ENCODE measurements at regions not wholly inside any gene's neighbourhood (a gene's known extent, or its start where the extent isn't known, plus 50 kb on each side); places are given as distances from the start of the nearest gene placed in this dataset.
"Not testable (repeated sequence)": the region's sequence is repeated elsewhere in the genome, so short reads cannot be mapped to it uniquely, and the experiment has no call there.

GRCh38 chr13:90258129-90258528, 1089.4 kb upstream of the MIR17HG start:
- Histone ChIP-seq H3K36me3 (no peaks in the 10 kb centered on the region), H3K4me3 (no peak overlapping the region), H3K27ac (no peak overlapping the region), H3K9me3 (no peaks in the 10 kb centered on the region), H3K27me3 (no peaks in the 10 kb centered on the region), H3K4me1 (no peaks in the 10 kb centered on the region)
- intact Hi-C loops (cut with DNase I), result no loop called here
- 100% methylated on average over 1 of the region's 1 CpG for WGBS (ENCODE audit: insufficient coverage, low coverage, low lambda C conversion rate, missing lambda C conversion rate)
- DNase-seq, result no peak
- no peak for TF ChIP-seq CTCF (IDR thresholded peaks at IDR 0.05)
- ATAC-seq, result no peak

- Histone ChIP-seq H3K4me3 (no peak overlapping the region), H3K9me3 (no peaks in the 10 kb centered on the region), H3K4me1 (no peaks in the 10 kb centered on the region), H3K27ac (no peak overlapping the region), H3K36me3 (no peaks in the 10 kb centered on the region), H3K27me3 (no peaks in the 10 kb centered on the region)
- intact Hi-C loops (cut with DNase I), result no loop called here
- DNase-seq (no peak), ATAC-seq (no peak)
- no peak for TF ChIP-seq POLR2A (IDR thresholded peaks at IDR 0.05)
- TF ChIP-seq CTCF (IDR thresholded peaks at IDR 0.05), result no peak
These were observed 1086.1 kb upstream of the MIR17HG start for GRCh38 chr13:90261343-90261742.

GRCh38 chr13:90270226-90270625, 1077.3 kb upstream of the MIR17HG start:
- no peak overlapping the region for H3K27ac ChIP-seq
- DNase-seq (no peak), ATAC-seq (no peak)
- no peak overlapping the region for H3K4me3 ChIP-seq
- 66% methylated on average over 2 of the region's 2 CpGs for WGBS (ENCODE audit: insufficient coverage, low coverage, low lambda C conversion rate, missing lambda C conversion rate)
- no peaks in the 10 kb centered on the region for H3K27me3 ChIP-seq
- TF ChIP-seq POLR2A (IDR thresholded peaks at IDR 0.05) (no peak), CTCF (IDR thresholded peaks at IDR 0.05) (no peak)
- H3K9me3 ChIP-seq, result no peaks in the 10 kb centered on the region
- no peaks in the 10 kb centered on the region for H3K4me1 ChIP-seq
- no peaks in the 10 kb centered on the region for H3K36me3 ChIP-seq
- intact Hi-C loops (cut with DNase I), result no loop called here

GRCh38 chr13:90272356-90272755, 1075.1 kb upstream of the MIR17HG start:
- no peak for TF ChIP-seq POLR2A (IDR thresholded peaks at IDR 0.05)
- no peak for TF ChIP-seq CTCF (IDR thresholded peaks at IDR 0.05)
- Histone ChIP-seq H3K4me1 (no peaks in the 10 kb centered on the region), H3K27me3 (no peaks in the 10 kb centered on the region), H3K27ac (no peak overlapping the region), H3K4me3 (no peak overlapping the region), H3K9me3 (no peaks in the 10 kb centered on the region), H3K36me3 (no peaks in the 10 kb centered on the region)
- no peak for ATAC-seq
- intact Hi-C loops (cut with DNase I), result no loop called here
- 88% methylated on average over 1 of the region's 1 CpG for WGBS (ENCODE audit: insufficient coverage, low coverage, low lambda C conversion rate, missing lambda C conversion rate)
- DNase-seq, result no peak

- Histone ChIP-seq H3K4me1 (no peaks in the 10 kb centered on the region), H3K27me3 (no peaks in the 10 kb centered on the region), H3K36me3 (no peaks in the 10 kb centered on the region), H3K27ac (no peak overlapping the region), H3K4me3 (no peak overlapping the region), H3K9me3 (no peaks in the 10 kb centered on the region)
- ATAC-seq (no peak), DNase-seq (no peak)
- intact Hi-C loops (cut with DNase I), result no loop called here
- WGBS (ENCODE audit: insufficient coverage, low coverage, low lambda C conversion rate, missing lambda C conversion rate), result 40% methylated on average over 1 of the region's 1 CpG
- no peak for TF ChIP-seq POLR2A (IDR thresholded peaks at IDR 0.05)
These were observed 1071.3 kb upstream of the MIR17HG start for GRCh38 chr13:90276216-90276615.

- ATAC-seq; H3K27ac ChIP-seq; H3K4me3 ChIP-seq; H3K27me3 ChIP-seq; intact Hi-C loops (cut with DNase I); DNase-seq; H3K4me1 ChIP-seq; H3K9me3 ChIP-seq; H3K36me3 ChIP-seq: not testable (repeated sequence)
- 84% methylated on average over 3 of the region's 3 CpGs for WGBS (ENCODE audit: insufficient coverage, low coverage, low lambda C conversion rate, missing lambda C conversion rate)
These were observed 1069.3 kb upstream of the MIR17HG start for GRCh38 chr13:90278231-90278630.
